Muscle layer of colon (tissue), 2 donors: ENCODE measurements at regions not wholly inside any gene's neighbourhood (a gene's known extent, or its start where the extent isn't known, plus 50 kb on each side); places are given as distances from the start of the nearest gene placed in this dataset.

Experiments used
- H3K27ac ChIP-seq: one replicate; pipeline ENCODE4 v1.7.0; 2013; ENCODE audit warnings: low read depth, mild to moderate bottlenecking, low read length, moderate library complexity
- H3K27me3 ChIP-seq, 2 donors: one replicate each; pipeline ENCODE4 v1.7.0; 2013; ENCODE audit warnings: low read length in 2 of 2, mild to moderate bottlenecking in 2 of 2; ENCODE audit not compliant: insufficient read depth in 2 of 2, control insufficient read depth in 1 of 2
- H3K36me3 ChIP-seq: one replicate; pipeline ENCODE4 v1.7.0; 2013; ENCODE audit warnings: mild to moderate bottlenecking, low read length; ENCODE audit not compliant: insufficient read depth
- H3K4me1 ChIP-seq: one replicate; pipeline ENCODE4 v1.7.0; 2013; ENCODE audit warnings: mild to moderate bottlenecking, low read length; ENCODE audit not compliant: insufficient read depth
- H3K4me3 ChIP-seq, 2 donors: one replicate each; pipeline ENCODE4 v1.7.0; 2013; ENCODE audit warnings: low read length in 2 of 2, low read depth in 1 of 2, mild to moderate bottlenecking in 1 of 2, moderate library complexity in 1 of 2
- H3K9ac ChIP-seq: one replicate; pipeline ENCODE4 v1.7.0; 2013; ENCODE audit warnings: low read length
- H3K9me3 ChIP-seq: one replicate; pipeline ENCODE4 v1.7.0; 2013; ENCODE audit warnings: mild to moderate bottlenecking, low read length
- donor health status: abdominal sarcoma.
- donor health status: Adenocarcinoma of cecum.

DNA sequence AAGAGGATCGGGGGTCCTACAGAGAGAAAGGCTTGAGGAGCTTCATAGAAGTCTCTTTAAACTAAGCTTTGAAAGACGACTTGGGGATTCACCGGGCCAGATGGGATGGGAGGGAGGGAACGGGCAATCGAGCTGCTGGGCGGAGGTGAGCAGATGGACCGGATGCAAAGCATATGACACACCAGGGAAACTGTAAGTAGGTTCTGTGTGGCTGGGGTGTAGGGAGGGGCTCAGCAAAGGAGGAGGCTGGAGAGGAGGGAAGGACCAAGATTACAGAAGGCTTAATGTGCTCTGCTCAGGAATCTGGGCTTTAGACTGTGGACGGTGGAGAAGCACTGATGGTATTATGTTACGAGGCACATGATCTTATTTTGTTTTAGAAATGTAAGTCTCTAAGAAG, 131.5 kb downstream of the MAIP1 start:
- no peaks in the 10 kb centered on the region for H3K4me1 ChIP-seq
- H3K36me3 ChIP-seq, result no peaks in the 10 kb centered on the region
- H3K9me3 ChIP-seq, result no peaks in the 10 kb centered on the region
- no peak overlapping the region for H3K27ac ChIP-seq
- H3K4me3 ChIP-seq, result no peak overlapping the region
- no peak overlapping the region for H3K9ac ChIP-seq
- no peaks in the 10 kb centered on the region for H3K27me3 ChIP-seq

- Histone ChIP-seq H3K27ac (no peak overlapping the region), H3K36me3 (no peaks in the 10 kb centered on the region), H3K27me3 (no peaks in the 10 kb centered on the region), H3K9ac (no peak overlapping the region), H3K4me3 (no peak overlapping the region), H3K9me3 (no peaks in the 10 kb centered on the region), H3K4me1 (no peaks in the 10 kb centered on the region)
These were observed 132.1 kb downstream of the MAIP1 start for GRCh38 chr2:200087451-200087850.

DNA sequence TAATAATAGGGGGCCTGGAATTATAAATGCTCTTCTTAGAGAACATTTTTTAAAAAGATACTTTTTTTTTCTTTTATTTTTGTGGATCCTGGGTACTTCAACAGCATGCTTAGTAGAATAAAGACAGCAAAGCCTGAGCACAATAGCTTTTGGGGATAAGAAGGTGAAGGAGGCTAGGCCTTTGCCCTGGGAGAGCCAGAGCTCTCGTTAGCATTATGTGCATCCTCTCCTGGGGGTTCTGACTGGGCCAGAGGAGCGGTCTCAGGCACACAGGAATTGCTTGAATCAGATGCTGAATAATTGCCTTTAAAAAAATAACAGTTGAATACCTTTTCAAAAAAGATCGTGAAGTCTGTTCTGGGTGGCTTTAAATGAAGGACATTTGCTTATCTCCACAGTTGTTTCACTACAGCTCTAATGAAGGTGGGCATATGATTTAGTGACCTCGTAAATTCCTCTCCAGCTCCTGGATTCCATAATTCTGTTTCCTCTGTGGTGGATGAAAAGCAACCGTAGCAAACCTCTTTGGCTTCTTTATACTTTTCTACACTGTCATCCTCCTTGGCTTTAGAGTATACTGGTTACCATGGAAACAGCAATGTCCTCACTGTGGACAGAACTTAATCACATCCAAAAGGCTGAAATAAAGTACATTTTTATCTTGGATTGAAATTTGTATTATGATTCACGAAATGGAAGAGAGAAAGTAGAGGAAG, 133.8 kb downstream of the MAIP1 start:
- no peak overlapping the region for H3K27ac ChIP-seq
- no peaks in the 10 kb centered on the region for H3K4me1 ChIP-seq
- no peaks in the 10 kb centered on the region for H3K27me3 ChIP-seq
- H3K9ac ChIP-seq, result no peak overlapping the region
- no peak overlapping the region for H3K4me3 ChIP-seq
- no peaks in the 10 kb centered on the region for H3K9me3 ChIP-seq
- H3K36me3 ChIP-seq, result no peaks in the 10 kb centered on the region

DNA sequence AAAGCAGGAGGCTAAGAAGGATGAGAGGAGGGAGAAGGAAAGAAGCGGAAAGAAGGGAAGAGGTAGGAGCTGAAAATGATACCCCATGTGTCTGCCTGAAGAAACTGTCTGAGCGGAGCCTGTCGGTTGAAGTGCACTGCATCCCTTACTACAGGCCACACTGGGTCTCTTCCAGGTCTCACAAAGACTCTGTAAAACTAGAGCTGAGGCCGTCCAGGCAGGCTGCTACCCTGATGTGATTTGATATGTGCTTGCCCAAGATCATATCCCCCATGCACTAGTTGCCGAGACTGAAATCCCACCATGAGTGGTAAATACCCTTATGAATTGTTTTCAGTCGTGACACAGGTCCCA, 134.4 kb downstream of the MAIP1 start:
- no peaks in the 10 kb centered on the region for H3K4me1 ChIP-seq
- H3K9me3 ChIP-seq, result no peaks in the 10 kb centered on the region
- no peak overlapping the region for H3K9ac ChIP-seq
- H3K4me3 ChIP-seq, result no peak overlapping the region
- no peaks in the 10 kb centered on the region for H3K36me3 ChIP-seq
- no peaks in the 10 kb centered on the region for H3K27me3 ChIP-seq
- no peak overlapping the region for H3K27ac ChIP-seq

DNA sequence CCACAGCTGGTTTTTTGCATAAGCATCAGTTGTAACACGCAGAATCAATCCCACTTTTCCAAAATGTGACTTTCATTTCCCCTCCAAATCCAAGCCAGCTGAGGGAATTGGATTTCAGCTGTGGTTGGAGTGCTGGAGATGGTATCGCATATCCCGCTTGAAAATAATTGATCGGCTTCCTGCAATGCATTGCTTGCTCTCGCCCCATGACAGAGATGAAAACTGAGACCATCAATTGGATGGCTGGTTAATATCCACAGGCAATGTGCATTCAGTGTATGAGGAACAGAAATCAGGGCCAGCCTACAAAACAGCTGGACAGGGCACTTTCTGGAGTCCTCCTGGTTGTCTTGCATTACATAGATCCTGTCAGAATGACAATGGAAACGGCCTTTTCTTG, 135.3 kb downstream of the MAIP1 start:
- H3K27ac ChIP-seq, result no peak overlapping the region

GRCh38 chr2:200091126-200091525, 135.7 kb downstream of the MAIP1 start:
- Histone ChIP-seq H3K27ac (no peak overlapping the region), H3K9me3 (no peaks in the 10 kb centered on the region), H3K27me3 (no peaks in the 10 kb centered on the region)

More for the DNA sequence above, 135.3 kb downstream of the MAIP1 start:
- Histone ChIP-seq H3K9me3 (no peaks in the 10 kb centered on the region), H3K36me3 (no peaks in the 10 kb centered on the region), H3K9ac (no peak overlapping the region), H3K4me3 (no peak overlapping the region), H3K27me3 (no peaks in the 10 kb centered on the region), H3K4me1 (no peaks in the 10 kb centered on the region)

GRCh38 chr2:200092235-200092634, 136.9 kb downstream of the MAIP1 start:
- Histone ChIP-seq H3K27me3 (no peaks in the 10 kb centered on the region), H3K27ac (no peak overlapping the region), H3K4me1 (no peaks in the 10 kb centered on the region), H3K9ac (no peak overlapping the region), H3K9me3 (no peaks in the 10 kb centered on the region), H3K4me3 (no peak overlapping the region), H3K36me3 (no peaks in the 10 kb centered on the region)

More at GRCh38 chr2:200091126-200091525, 135.7 kb downstream of the MAIP1 start:
- Histone ChIP-seq H3K9ac (no peak overlapping the region), H3K4me3 (no peak overlapping the region), H3K4me1 (no peaks in the 10 kb centered on the region), H3K36me3 (no peaks in the 10 kb centered on the region)

DNA sequence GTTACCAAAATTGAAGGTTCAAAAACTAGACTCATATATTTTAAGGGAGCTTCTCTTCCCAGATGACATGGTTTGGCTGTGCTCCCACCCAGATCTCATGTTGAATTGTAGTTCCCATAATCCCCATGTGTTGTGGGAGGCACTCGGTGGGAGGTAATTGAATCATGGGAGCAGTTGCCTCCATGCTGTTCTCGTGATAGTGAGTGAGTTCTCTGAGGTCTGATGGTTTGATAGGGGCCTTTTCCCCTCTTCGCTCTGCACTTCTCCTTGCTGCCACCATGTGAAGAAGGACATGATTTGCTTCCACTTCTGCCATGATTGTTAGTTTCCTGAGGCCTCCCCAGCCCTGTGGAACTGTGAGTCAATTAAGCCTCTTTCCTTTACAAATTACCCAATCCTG, 140.1 kb downstream of the MAIP1 start:
- H3K27ac ChIP-seq, result no peak overlapping the region
- no peak overlapping the region for H3K9ac ChIP-seq
- no peaks in the 10 kb centered on the region for H3K9me3 ChIP-seq
- H3K36me3 ChIP-seq, result no peaks in the 10 kb centered on the region
- H3K4me1 ChIP-seq, result no peaks in the 10 kb centered on the region
- H3K4me3 ChIP-seq, result no peak overlapping the region
- no peaks in the 10 kb centered on the region for H3K27me3 ChIP-seq

DNA sequence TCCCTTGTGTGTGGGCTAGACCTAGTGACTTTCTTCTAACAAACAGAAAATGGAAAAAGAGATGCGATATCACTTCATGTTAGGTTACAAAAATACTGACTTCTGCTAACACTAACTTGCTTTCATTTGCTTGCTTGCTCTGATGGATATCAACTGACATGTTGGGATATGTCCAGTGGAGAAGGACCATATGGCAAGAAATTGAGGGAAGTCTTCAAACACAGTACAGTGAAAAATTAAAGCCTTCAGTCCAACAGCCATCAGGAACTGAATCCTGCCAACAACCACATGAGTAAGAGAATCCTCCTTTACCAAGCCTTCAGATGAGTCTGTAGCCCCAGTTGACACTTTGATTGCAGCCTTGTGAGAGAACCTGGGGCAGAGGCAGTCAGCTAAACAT, 143.9 kb downstream of the MAIP1 start:
- no peaks in the 10 kb centered on the region for H3K36me3 ChIP-seq
- H3K4me1 ChIP-seq, result peaks cover 8% of the 10 kb centered on the region
- no peaks in the 10 kb centered on the region for H3K9me3 ChIP-seq
- H3K27me3 ChIP-seq, result no peaks in the 10 kb centered on the region
- no peak overlapping the region for H3K9ac ChIP-seq
- H3K4me3 ChIP-seq, result no peak overlapping the region
- no peak overlapping the region for H3K27ac ChIP-seq

DNA sequence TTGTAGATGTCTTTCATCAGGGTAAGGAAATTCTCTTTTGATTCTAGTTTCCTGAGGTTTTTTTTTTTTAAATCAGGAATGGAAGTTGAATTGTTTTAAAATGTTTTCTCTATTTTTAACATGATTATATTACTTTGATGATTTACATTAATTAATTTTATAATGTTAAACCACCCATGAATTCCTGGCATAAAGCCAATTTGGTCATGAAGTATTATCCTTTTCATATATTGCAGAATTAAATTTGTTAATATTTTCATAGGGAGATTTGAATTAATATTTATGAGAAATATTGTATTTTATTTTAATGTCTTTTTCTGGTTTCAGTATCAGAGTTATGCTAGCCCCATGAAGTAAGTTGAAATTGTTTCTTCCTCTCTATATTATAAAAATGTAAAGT, 144.6 kb downstream of the MAIP1 start:
- Histone ChIP-seq H3K9ac (no peak overlapping the region), H3K27me3 (no peaks in the 10 kb centered on the region), H3K27ac (no peak overlapping the region), H3K4me1 (peaks cover 8% of the 10 kb centered on the region), H3K36me3 (no peaks in the 10 kb centered on the region), H3K4me3 (no peak overlapping the region), H3K9me3 (no peaks in the 10 kb centered on the region)

DNA sequence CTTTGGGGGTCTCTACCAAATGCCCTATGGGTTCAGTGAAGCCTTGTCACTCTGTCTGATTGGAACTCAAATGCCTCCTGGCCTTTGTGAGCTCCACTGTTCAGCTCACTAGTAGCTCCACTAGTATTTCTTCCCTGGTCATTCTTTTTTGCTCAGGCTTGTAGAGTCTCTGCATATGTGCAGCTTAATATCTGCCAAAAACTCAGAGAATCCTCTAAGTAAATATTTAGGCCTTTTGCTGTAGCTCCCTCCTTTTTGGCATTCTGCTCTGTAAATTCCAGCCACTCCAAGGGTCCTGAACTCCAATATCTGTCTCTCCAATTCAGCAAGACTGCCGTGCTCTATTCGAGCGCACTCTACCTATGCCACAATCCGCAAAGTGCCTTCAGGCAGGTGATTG, 146.5 kb downstream of the MAIP1 start:
- Histone ChIP-seq H3K4me1 (peaks cover 8% of the 10 kb centered on the region), H3K4me3 (no peak overlapping the region), H3K9ac (no peak overlapping the region), H3K27ac (no peak overlapping the region), H3K27me3 (no peaks in the 10 kb centered on the region), H3K9me3 (no peaks in the 10 kb centered on the region), H3K36me3 (no peaks in the 10 kb centered on the region)

DNA sequence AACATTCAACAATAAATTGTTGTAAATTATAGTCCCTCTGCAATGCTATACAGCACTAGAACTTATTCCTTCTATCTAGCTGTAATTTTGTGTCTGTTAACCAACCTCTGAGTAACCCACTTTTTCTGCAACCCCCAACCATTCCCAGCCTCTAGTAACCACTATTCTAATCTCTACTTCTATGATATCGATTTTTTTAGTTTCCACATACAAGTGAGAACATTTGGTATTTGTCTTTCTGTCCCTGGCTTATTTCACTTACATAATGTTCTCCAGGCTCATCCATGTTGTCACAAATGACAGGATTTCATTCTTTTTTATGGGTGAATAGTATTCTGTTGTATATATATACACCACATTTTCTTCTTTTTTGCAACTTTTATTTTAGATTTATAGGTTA, 147.6 kb downstream of the MAIP1 start:
- no peaks in the 10 kb centered on the region for H3K36me3 ChIP-seq
- H3K9ac ChIP-seq, result no peak overlapping the region
- H3K4me3 ChIP-seq, result no peak overlapping the region
- no peaks in the 10 kb centered on the region for H3K27me3 ChIP-seq
- H3K4me1 ChIP-seq, result peaks cover 8% of the 10 kb centered on the region
- no peak overlapping the region for H3K27ac ChIP-seq
- no peaks in the 10 kb centered on the region for H3K9me3 ChIP-seq
